Stimulated activated CD8-positive, alpha-beta memory T cell treated with anti-CD3 and anti-CD28 coated beads, Interleukin-7, amount 100 ng/mL, for 1 hour (primary cell): ENCODE measurements at regions not wholly inside any gene's neighbourhood (a gene's known extent, or its start where the extent isn't known, plus 50 kb on each side); places are given as distances from the start of the nearest gene placed in this dataset.
"Not testable (repeated sequence)": the region's sequence is repeated elsewhere in the genome, so short reads cannot be mapped to it uniquely, and the experiment has no call there.

Experiments
- DNase-seq, 2 donors: peaks; one replicate each; pipeline ENCODE4 v3.0.0-alpha.2; 2020; ENCODE audit warnings: low read depth in 2 of 2

DNA sequence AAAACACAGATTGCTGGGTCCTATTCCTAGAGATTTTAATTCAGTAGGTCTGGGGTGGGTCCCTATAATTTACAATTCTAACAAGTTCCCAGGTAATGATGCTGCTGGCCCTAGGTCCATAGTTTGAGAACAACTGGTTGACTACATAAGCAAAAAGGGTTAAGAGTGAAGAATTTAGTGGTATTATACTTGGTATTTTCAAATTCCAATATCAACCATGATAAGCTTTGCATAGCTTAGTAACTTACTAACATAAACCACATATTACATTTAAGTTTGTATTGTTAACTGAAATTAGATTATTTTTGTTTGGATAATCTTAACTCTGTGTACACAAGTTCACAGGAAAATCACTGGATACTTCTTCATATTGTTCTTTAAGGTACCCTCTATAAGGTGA, 862.9 kb upstream of the ACVR2A start:
- no peak for DNase-seq

DNA sequence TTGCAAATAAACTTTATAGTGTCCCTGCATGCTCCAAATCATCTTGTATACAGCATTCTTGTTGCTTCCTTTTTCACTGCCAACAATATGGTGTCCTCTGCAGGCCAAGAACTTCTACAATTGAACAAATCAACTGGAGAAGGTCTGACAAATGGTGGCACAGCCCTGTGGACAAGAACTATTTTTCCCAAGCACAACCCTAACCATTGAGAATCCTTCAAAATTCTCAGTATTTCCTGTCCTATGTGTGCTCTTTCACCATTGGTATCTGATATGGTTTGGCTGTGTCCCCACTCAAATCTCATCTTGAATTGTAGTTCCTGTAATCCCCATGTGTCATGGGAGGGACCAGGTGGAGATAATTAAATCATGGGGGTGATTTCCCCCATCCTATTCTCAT, 865.1 kb upstream of the ACVR2A start:
- DNase-seq, result no peak

DNA sequence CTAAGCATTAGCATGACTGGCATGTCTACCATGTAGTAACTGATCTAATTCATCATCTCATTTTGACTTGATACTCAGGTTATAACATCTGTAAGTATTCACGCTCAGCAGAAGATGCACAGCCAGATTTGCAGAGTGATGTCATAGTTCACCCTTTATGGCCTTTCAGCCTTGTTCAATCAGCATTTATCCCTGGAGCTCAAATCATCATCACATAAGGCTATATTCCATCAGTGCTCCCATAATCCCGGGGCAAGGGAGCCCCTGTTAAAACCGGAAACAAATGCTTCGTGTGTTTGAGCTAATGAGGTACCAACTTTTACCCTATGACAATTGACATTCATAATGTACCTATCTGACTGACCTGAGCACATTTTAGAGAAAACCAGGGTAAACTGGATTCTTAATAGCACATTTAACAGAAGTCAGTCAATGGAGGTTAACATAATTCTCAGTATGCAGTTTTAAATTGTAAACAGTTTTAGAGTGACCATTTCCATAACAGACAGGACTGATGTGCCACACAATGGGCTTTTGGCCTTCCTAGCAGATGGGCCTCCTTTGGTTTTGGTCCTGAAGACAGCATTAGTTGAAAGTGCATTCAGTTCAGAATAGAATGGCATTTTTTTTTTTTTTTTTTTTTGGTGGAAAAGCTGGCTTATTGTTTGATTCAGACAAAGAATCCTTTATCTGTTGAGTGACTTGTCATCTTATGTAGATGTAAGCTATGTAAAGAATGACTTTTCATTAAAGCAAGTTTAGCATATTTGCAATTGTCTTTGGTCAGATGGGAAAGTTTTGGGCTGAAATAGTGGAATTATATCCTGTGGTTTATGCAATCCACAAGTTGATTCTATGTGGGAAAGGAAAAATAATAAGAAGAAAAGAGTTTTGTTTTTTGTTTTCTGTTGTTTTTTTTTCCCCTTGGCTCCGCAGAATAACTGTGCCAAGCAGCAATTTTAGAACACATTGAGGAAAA, 866.0 kb upstream of the ACVR2A start:
- DNase-seq, result no peak

DNA sequence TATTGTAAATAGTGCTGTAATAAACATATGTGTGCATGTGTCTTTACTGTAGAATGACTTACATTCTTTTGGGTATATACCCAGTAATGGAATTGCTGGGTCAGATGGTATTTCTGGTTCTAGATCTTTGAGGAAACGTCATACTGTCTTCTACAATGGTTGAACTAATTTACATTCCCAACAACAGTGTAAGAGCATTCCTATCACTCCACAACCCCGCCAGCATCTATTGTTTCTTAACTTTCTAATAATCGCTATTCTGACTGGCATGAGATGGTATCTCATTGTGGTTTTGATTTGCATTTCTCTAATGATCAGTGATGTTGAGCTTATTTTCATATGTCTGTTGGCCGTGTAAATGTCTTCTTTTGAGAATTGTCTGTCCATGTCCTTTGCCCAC, 873.8 kb upstream of the ACVR2A start:
- DNase-seq, result not testable (repeated sequence)

DNA sequence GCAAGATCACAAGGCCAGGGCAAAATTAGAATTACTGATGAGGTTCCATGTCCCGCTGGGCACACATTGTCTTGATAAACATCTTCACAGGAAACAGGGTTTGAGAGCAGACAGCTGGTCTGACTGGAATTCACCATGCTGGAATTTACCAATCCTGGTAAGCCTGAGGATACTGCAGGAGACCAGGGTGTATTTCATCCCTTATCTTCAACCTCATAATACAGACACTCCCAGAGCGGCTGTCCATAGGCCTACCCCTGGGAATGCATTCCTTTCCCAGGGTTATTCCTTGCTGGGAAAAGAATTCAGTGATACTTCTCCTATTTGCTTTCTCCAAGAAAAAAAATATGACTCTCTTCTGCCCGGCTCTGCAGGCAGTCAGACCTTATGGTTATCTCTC, 875.1 kb upstream of the ACVR2A start:
- not testable (repeated sequence) for DNase-seq

DNA sequence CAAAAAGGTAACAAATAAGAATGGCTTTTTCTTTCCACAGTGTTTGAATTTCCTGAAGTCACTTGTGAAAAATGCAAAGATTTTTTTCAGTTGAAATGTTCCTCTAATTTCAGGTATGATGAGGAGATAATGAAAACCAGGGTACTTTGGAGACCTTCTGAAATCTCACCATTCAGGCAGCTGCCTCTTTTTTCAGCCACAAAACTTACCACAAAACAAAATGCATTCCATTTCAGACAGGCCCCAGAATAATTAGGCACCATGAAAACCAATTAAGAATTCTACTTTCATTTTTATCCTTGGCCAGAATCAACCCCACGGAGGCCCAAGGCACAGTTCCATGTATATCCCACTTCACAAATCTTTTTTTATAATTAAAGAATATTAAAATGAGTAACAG, 880.3 kb upstream of the ACVR2A start:
- no peak for DNase-seq

DNA sequence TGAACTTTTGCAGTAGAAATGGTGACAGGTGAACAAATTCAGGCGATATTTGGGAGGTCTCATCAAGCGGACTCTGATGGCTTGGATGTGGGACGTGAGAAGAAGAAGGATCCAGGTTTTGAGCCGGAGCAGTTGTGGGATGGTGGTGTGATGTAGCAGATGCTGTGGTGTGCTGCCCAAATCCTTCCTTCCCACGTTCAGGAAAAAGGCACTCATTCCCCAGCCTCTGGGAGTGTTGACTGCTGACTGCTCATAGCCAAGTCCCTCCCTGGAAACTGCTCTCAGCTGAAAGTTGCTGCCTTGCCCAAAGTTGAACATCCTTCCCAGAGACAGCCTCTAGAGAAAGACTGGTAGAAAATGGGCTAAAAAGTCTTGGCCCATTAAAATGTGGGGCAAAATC, 890.3 kb upstream of the ACVR2A start:
- DNase-seq, result no peak

DNA sequence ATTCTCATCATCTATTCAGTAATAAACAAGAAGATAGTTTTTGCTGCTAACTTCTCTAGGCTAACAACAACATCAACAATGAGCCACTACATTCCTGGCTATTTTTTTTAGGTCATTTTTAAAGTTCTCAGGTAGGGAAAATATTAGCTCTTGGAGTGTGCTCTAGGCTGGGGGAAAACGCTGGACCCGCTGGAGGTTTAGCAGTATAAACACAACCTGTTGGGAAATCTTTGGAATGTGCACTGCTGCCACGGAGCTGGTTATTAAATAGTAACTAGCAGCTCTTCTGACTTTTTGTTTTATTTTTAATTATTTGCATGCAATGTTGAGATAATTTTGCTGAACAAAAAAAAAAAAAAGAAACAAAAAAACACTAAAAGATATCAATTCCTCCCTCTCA, 892.1 kb upstream of the ACVR2A start:
- DNase-seq, result no peak

DNA sequence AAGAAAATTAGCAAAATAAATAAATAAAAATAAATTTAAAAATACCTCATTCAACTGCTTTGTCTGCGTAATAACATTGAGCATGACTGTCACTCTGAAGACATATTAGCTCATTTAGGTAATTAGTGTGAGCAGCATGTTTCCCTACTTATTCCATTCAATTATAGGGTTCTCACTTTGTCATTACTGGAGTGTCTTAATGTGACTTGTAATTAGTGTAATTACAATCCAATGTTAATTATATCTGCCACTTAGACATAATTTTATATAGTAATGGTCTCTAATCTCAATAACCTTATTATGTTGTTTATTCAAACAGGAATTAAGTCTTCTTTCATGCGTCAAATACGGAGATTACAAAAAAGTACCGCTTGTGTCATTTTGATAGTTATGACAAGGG, 893.9 kb upstream of the ACVR2A start:
- no peak for DNase-seq

DNA sequence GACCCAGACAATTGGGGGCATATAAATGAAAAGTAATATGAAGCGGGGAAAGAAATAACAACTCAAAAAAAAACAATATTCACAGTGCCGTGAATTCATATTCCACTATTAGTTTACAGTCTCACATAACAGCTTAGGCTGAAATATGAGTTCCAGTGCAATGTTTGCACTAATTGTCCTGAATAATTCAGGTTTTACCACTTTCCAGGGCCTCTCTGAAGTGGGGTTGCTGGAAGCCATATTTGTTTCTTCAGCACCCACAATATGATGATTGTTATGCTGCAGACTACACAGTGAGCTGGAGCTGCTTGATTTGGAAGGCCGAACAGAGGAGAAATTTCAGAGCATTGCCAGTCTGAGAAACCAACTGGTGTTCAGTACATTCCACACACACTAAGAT, 894.5 kb upstream of the ACVR2A start:
- no peak for DNase-seq

DNA sequence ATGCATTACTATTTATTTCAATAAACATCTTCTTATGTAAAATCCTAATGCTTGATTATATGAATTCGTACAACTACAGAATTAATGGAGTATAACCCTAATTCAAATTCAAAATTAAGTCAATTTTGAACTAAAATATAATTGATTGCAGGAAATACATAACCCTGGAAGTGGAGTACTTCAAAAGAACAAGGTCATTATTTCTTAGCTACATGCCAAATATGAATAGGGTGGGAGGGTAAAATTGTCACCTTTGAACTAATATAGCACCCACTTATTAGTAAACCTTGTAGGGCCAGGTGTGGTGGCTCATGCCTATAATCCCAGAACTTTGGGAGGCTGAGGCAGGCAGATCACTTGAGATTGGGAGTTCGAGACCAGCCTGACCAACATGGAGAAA, 895.4 kb upstream of the ACVR2A start:
- no peak for DNase-seq

DNA sequence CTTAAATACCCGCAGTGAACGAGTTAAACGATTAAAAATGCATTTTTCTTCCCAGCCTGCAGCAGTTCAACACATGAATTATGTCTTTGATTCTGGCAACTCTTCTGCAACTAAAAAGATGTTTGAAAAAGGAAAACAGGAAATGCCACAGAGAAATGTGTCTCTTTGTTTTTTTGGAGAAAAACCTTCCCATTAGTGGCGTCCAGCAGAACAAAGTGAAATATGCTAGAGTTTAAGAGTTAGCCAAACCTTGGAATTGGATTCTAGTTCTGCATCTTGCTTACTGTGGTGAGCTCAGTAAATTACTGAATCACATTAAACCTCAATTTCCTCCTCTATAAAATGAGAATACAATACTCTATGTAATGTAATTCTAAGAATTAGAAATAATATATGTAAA, 900.2 kb upstream of the ACVR2A start:
- no peak for DNase-seq

DNA sequence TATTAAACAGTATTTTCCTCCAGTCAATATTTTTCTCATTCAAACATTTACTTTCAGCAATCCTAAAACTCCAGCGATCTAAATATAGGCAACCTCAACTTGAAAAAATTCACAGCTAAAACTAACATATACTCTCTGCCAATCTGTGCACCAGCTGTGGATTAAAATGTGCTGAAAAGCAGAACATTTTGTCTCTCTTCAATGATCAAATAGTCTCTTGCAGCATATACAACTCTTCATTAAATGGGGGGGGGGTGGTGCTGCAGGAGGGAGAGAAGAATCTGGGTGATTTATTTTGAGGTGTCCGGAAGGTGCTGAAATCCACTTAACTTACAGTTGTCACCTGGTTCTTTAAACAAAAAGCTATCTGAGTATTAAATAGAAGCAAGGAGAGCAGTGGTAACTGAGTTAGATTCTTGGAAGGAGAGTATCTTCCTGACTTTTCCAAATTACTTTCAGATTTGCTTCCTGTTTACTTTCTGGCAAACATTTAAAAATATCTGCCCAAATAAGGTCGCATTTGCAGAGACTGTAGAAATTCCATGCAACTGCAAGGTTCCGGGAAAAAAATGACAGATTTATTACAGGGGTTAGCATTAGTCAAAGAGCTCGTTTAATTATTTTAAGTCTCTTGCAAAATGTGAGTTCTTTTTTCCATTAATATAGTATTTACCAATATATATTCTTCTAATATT, 904.7 kb upstream of the ACVR2A start:
- no peak for DNase-seq

DNA sequence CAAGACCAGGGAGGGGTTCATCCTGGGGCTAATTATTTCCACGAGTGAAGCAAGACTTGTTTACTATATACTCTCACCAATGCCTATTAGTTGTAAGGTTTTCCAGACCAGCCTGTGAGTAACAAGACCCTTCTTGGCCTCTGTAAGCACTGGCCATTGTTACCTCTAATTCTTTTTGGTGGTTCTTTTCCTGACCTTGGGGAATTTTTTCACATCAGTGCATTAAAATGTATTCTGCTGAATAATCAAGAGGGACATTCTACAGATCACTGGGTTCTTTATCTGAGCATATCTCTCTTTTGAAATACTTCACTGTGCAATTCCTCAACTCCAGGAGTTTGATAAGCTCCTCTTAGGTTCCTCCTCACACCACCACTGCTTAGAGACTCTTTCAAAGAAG, 909.9 kb upstream of the ACVR2A start:
- no peak for DNase-seq

DNA sequence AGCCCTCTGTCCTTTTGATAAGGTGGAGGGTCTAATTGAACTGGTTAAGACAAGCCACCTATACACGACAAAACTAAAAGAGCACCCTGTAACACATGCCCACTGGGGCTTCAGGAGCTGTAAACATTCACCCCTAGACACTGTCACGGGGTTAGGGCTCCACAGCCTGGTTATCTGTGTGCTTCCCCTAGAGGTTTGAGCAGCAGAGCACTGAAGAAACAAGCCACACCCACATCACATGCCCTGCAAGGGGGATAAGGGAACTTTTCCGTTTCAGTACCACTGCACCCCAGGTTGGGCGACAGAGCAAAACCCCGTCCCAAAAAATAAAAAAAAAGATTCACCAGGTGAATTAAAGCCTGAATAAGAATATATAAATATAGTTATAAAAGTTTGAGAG, 913.7 kb upstream of the ACVR2A start:
- DNase-seq, result no peak

DNA sequence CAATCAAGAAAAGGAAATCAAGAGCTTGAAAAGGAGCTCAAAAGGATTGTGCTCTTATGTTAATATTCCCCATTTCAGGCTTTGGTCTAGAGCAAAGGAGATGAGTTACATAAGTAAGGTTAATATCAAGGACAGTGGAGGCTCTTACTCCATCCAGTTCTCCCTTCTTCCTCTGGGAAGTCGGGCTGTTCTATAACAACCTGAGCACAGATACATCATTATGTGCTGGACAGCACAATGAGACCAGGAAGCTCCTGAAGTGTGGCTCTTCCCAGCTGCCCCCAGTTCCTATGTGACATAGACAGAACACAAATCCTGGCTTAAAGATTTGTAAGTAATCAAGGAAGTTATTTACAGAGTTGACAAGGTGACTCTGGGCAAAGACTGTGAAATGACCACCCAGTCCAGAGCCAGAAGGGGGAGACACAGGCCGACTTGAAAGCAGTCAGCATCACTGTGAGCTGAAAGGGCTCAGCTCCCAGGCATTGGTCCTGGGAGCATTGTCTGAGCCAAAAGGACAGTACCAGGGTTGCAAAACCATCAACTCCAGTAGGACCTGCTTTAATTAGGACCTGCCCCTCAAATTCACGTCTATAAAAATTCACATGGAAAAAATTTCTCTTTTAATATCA, 917.6 kb upstream of the ACVR2A start:
- DNase-seq, result no peak

DNA sequence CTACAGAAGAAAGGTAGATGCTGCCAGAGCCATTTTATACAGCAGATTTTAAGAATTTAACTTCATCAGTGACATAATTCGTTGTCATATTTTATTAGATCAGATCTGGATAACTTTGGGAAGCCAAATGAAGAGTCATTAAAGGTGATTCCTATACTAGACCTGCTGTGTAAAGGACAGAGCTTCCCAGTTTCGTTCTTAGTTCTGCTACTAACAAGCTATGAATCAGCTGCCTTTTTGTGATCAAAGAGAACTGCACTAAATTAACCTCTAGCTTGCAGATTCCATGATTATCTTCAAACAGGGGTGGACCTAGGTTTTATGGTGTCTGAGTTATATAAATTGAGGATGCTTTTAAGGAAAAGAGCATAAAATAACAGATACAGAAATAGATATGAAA, 926.5 kb upstream of the ACVR2A start:
- DNase-seq, result no peak

DNA sequence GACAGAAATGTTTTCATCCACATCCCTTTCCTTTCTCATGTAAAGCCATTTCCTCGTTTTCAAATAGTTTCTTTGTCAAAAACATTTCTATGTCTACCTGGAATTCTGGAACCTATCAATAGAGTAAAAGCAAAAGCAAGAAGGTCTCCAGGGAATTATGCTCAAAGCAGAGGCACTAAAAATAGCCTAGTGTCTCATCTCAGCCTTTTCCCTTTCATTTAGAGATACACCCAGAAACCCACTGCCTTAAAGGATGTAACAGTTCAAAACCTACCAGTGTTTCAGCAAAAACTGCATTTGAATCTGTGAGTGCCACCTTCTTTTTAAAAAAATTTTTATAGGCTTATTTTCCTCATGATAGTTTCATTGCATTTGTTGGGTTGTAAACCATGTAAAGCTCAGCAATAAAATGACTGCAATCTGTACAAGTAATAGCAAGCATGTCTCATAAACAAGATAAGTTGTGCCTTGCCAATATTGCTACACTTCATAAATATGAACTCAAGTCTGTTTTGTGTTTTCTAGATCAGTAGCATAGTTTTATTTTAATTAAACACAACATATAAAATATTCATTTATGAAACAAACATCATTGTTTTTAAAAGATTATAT, 927.3 kb upstream of the ACVR2A start:
- DNase-seq, result no peak

DNA sequence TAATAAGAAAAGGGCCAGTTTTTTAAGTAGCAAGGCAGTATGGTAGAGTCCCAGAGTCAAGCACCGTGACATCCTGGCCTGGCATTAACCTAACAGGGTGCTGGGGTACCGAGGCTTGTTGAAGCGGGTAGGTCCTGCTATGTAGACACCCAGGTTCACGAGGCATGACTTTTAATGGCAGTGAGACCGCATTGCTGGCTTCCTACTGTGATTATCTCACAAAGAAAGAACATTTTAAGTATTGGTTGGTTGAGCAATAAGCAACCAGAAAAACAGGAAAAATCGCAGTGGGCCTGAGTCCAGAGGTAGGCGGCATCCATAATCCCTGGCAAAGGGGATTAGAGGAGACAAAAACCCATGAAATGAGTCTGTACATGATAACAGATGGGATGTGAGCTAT, 927.9 kb upstream of the ACVR2A start:
- DNase-seq, result no peak

DNA sequence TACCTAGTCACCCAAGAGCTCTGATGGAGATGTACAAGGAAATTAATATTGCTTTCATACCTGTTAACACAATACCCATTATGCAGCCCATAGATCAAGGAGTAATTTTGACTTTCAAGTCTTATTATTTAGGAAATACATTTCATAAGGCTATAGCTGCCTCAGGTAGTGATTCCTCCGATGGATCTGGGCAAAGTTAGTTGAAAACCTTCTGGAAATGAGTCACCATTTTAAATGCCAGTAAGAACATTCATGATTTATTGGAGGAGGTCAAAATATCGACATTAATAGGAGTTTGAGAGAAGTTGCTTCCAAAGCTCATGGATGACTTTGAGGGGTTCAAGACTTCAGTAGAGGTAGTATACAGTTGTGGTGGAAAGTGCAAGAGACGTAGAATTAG, 931.4 kb upstream of the ACVR2A start:
- DNase-seq, result no peak

DNA sequence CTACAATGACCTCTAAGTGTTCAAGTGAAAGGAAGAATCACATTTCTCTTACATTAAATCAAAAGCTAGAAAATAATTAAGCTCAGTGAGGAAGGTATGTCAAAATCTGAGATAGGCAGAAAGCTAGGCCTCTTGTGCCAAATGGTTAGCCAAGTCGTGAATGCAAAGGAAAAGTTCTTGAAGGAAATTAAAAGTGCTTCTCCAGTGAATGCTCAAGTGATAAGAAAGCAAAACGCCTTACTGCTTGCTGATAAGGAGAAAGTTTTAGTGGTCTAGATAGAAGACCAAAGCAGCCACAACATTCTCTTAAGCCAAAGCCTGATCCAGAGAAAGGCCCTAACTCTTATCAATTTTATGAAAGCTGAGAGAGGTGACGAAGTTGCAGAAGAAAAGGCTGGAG, 932.3 kb upstream of the ACVR2A start:
- DNase-seq, result no peak

DNA sequence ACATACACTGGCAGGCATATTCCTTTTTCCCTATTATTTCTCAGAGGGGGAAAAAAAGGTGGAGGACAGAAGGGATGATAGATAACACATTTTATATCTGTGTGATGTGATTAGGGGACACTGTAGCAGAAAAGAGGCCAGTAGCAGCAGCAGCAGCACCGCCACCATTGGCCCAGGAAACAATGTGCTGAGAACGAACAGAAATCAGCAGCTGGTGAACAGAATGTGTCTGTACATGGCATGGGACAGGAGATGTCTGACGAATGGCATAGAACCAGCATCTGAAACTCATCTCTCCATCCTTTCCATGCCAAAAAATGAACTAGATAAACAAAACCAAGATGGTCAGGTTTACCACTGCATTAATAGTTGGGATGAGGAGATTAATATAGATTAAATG, 936.1 kb upstream of the ACVR2A start:
- no peak for DNase-seq
